Upper lobe of right lung (tissue), 1 donor: ENCODE measurements at regions not wholly inside any gene's neighbourhood (a gene's known extent, or its start where the extent isn't known, plus 50 kb on each side); places are given as distances from the start of the nearest gene placed in this dataset.
A peak's percentile ranks its signal among the peaks of the same experiment; 100 is the strongest.

ENCODE experiments used
- ATAC-seq: fragments of 200-7000 bp; cut with Tn5 transposase; one replicate; pipeline ENCODE4 v1.9.1; 2020; ENCODE audit warnings: mild to moderate bottlenecking, moderate library complexity
- DNase-seq: peaks from one replicate; pipeline ENCODE4 v3.0.0-alpha.2; 2020
- H3K27ac ChIP-seq: fragments of 200-600 bp; one replicate; pipeline ENCODE4 v1.8.0; 2022
- H3K27me3 ChIP-seq: fragments of 200-600 bp; one replicate; pipeline ENCODE4 v1.8.0; 2022; ENCODE audit warnings: mild to moderate bottlenecking
- H3K36me3 ChIP-seq: fragments of 200-600 bp; one replicate; pipeline ENCODE4 v1.8.0; 2022
- H3K4me1 ChIP-seq: fragments of 200-600 bp; one replicate; pipeline ENCODE4 v1.8.0; 2022
- H3K4me3 ChIP-seq: fragments of 200-600 bp; one replicate; pipeline ENCODE4 v1.8.0; 2022; ENCODE audit warnings: mild to moderate bottlenecking
- H3K9me3 ChIP-seq: fragments of 200-600 bp; one replicate; pipeline ENCODE4 v1.8.0; 2022
- intact Hi-C: fragments of 100-400 bp; cut with DNase I; formaldehyde crosslinking; loops from one replicate; pipeline ENCODE4 v1.11.0; 2022
- TF ChIP-seq, protein P1 (sequence below): fragments of 200-600 bp; IDR thresholded peaks from one replicate; pipeline ENCODE4 v1.8.0; 2022; ENCODE audit warnings: antibody characterized with exemption
- donor health status: DM: no; HTN: yes; CAD: no; lungs with severe emphysema.

DNA sequence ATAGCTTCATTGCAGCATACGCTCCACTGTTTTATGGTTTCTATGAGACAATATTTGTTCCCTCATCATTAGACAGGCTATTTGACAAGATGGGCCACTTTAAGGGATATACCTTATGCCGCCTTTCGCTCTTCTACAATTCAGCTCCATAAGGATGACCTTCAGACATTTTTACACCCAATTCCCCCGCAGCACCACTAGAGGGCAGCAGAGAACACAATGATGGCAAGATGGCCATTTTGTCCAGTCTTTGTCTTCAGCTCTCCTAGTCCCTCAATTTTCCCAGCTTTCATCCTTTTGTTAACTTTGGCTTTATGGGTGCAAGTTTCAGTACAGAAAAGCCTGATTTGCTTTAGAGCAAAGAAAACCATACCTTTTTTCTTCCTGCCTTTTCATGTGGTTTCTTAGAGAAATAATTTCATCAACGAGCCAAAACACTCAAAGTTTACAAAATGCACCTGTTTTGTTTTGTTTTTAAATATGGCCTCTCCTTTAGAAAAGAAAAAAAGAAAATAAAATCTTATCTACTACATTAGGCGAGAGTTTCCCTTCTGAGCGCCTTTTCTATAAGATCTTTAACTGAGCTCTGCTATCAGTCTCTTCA lies 355.3 kb downstream of the TOX3 start:
- Histone ChIP-seq H3K27me3 (no peaks in the 10 kb centered on the region), H3K4me3 (no peak overlapping the region), H3K27ac (no peak overlapping the region), H3K36me3 (no peaks in the 10 kb centered on the region), H3K4me1 (no peaks in the 10 kb centered on the region), H3K9me3 (no peaks in the 10 kb centered on the region)
- ATAC-seq (peak; percentile 91), DNase-seq (peak; percentile 66)
- intact Hi-C loops: no loop called here
- TF ChIP-seq, protein P1, sequence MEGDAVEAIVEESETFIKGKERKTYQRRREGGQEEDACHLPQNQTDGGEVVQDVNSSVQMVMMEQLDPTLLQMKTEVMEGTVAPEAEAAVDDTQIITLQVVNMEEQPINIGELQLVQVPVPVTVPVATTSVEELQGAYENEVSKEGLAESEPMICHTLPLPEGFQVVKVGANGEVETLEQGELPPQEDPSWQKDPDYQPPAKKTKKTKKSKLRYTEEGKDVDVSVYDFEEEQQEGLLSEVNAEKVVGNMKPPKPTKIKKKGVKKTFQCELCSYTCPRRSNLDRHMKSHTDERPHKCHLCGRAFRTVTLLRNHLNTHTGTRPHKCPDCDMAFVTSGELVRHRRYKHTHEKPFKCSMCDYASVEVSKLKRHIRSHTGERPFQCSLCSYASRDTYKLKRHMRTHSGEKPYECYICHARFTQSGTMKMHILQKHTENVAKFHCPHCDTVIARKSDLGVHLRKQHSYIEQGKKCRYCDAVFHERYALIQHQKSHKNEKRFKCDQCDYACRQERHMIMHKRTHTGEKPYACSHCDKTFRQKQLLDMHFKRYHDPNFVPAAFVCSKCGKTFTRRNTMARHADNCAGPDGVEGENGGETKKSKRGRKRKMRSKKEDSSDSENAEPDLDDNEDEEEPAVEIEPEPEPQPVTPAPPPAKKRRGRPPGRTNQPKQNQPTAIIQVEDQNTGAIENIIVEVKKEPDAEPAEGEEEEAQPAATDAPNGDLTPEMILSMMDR: peak; percentile 93

DNA sequence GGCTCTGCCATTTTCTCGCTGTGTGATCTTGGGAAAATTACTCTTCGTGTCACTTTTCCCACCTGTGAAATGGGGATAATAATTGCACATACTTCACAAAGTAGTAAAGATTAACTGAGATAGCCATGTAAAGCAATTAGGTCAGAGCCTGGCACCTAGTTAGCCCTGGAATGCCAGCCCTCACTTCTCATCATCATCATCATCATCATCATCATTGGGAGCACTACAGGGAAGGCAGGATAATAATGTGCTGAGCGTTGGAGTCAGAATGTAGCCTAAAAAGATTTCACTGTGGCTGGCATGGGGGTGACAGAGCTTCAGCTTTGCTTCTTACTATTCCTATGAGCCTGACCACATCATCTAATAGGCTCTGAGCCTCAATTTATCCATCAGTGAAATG lies 362.6 kb downstream of the TOX3 start:
- no peaks in the 10 kb centered on the region for H3K4me1 ChIP-seq
- DNase-seq: no peak
- H3K36me3 ChIP-seq: no peaks in the 10 kb centered on the region
- no peaks in the 10 kb centered on the region for H3K9me3 ChIP-seq
- TF ChIP-seq, protein P1: no peak
- H3K4me3 ChIP-seq: no peak overlapping the region
- ATAC-seq: no peak
- H3K27ac ChIP-seq: no peak overlapping the region
- H3K27me3 ChIP-seq: no peaks in the 10 kb centered on the region
- intact Hi-C loops: no loop called here

DNA sequence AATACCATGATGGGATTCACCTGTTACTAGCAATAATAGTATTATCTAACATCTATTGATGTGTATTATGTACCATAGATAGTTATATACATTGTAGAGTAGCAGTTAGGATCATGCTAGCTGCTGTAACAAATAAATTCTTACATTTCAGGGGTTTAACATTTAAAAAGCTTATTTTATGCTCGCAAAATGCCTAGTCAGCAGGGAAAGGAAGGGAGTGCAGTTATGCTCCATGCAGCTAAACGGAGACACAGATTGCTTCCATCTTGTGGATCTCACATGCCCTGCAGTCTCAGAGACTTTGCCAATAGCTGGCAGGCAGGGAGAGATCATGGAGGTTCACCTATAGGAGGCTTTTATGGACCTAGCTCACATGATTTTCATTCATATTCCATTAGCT lies 364.1 kb downstream of the TOX3 start:
- no peaks in the 10 kb centered on the region for H3K27me3 ChIP-seq
- intact Hi-C loops: no loop called here
- H3K36me3 ChIP-seq: no peaks in the 10 kb centered on the region
- no peak for DNase-seq
- no peak overlapping the region for H3K4me3 ChIP-seq
- ATAC-seq: no peak
- TF ChIP-seq, protein P1: no peak
- H3K4me1 ChIP-seq: no peaks in the 10 kb centered on the region
- no peak overlapping the region for H3K27ac ChIP-seq
- H3K9me3 ChIP-seq: no peaks in the 10 kb centered on the region

GRCh38 chr16:52174168-52174567 lies 372.8 kb downstream of the TOX3 start:
- H3K27me3 ChIP-seq: no peaks in the 10 kb centered on the region

DNA sequence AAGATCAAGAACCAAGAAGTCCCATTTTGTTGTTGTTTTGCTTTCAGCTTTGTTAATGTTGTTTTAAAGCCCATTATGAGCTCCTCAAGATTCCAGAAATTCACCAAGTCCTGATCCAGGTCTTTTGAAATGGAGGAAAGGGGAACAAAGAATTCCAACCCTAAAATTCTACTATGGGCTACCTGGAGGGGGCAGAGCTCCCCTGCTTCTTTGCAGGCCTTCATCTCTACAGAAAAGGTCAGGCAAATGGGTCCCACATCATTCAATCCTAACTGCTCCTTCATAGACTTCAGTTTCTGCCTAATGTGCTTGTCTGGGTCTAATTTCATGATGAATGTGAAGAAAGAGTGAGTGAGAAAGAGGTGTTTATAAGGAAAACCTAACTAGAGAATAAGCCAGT lies 375.5 kb downstream of the TOX3 start:
- intact Hi-C loops: no loop called here
- no peak for ATAC-seq

More at GRCh38 chr16:52174168-52174567, 372.8 kb downstream of the TOX3 start:
- no peak for DNase-seq
- Histone ChIP-seq H3K4me1 (no peaks in the 10 kb centered on the region), H3K9me3 (no peaks in the 10 kb centered on the region), H3K36me3 (no peaks in the 10 kb centered on the region), H3K27ac (no peak overlapping the region), H3K4me3 (no peak overlapping the region)
- ATAC-seq: no peak
- TF ChIP-seq, protein P1: no peak
- intact Hi-C loops: no loop called here

More for the DNA sequence above, 375.5 kb downstream of the TOX3 start:
- Histone ChIP-seq H3K4me1 (no peaks in the 10 kb centered on the region), H3K27ac (no peak overlapping the region), H3K4me3 (no peak overlapping the region), H3K27me3 (no peaks in the 10 kb centered on the region), H3K36me3 (no peaks in the 10 kb centered on the region), H3K9me3 (no peaks in the 10 kb centered on the region)
- no peak for DNase-seq
- TF ChIP-seq, protein P1: no peak
